ENCODE measurements at regions not wholly inside any gene's neighbourhood (a gene's known extent, or its start where the extent isn't known, plus 50 kb on each side); places are given as distances from the start of the nearest gene placed in this dataset.

DNA sequence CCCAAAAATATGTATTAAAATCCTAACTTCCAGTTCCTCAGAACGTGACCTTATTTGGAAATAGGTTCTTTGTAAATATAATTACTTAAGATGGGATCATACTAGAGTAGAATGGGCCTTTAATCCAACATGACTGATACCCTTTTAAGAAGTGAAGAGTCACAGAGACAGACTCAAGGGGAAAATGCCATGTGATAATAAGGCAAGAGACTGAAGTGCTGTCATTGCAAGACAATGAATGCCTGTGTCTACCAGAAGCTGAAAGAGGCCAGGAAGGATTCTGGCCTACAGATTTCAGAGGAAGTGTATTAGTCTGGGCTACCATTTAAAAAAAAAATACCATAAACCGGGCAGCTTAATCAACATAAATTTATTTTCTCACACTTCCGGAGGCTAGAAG, 85.9 kb upstream of the LRRC55 start:
- TF ChIP-seq, protein P1, sequence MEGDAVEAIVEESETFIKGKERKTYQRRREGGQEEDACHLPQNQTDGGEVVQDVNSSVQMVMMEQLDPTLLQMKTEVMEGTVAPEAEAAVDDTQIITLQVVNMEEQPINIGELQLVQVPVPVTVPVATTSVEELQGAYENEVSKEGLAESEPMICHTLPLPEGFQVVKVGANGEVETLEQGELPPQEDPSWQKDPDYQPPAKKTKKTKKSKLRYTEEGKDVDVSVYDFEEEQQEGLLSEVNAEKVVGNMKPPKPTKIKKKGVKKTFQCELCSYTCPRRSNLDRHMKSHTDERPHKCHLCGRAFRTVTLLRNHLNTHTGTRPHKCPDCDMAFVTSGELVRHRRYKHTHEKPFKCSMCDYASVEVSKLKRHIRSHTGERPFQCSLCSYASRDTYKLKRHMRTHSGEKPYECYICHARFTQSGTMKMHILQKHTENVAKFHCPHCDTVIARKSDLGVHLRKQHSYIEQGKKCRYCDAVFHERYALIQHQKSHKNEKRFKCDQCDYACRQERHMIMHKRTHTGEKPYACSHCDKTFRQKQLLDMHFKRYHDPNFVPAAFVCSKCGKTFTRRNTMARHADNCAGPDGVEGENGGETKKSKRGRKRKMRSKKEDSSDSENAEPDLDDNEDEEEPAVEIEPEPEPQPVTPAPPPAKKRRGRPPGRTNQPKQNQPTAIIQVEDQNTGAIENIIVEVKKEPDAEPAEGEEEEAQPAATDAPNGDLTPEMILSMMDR (IDR thresholded peaks at IDR 0.05), result no peak
- TF ChIP-seq POLR2A (IDR thresholded peaks at IDR 0.05; ENCODE audit: low read depth), result no peak
- no peak for TF ChIP-seq EP300 (IDR thresholded peaks at IDR 0.05)
